Ascending aorta (tissue), 2 donors: ENCODE measurements at regions not wholly inside any gene's neighbourhood (a gene's known extent, or its start where the extent isn't known, plus 50 kb on each side); places are given as distances from the start of the nearest gene placed in this dataset.

ENCODE experiments used
- DNase-seq, 2 donors: peaks; one replicate each; pipeline ENCODE4 v3.0.0-alpha.2; 2019; ENCODE audit warnings: low spot score in 2 of 2
- H3K27ac ChIP-seq, 2 donors: fragments of 200-600 bp; sonication (generic); one replicate each; pipeline ENCODE4 v1.5.1; 2016 to 2017; ENCODE audit warnings: mild to moderate bottlenecking in 1 of 2
- H3K27me3 ChIP-seq: fragments of 200-600 bp; sonication (generic); one replicate; pipeline ENCODE4 v1.5.1; 2017
- H3K36me3 ChIP-seq, 2 donors: fragments of 200-600 bp; sonication (generic); one replicate each; pipeline ENCODE4 v1.5.1; 2016
- H3K4me1 ChIP-seq, 2 donors: fragments of 200-600 bp; sonication (generic); one replicate each; pipeline ENCODE4 v1.5.1; 2016 to 2017; ENCODE audit warnings: mild to moderate bottlenecking in 1 of 2
- H3K4me3 ChIP-seq, 2 donors: fragments of 200-600 bp; sonication (generic); one replicate each; pipeline ENCODE4 v1.5.1; 2016 to 2017; ENCODE audit warnings: mild to moderate bottlenecking in 1 of 2
- H3K9me3 ChIP-seq, 2 donors: fragments of 200-600 bp; sonication (generic); one replicate each; pipeline ENCODE4 v1.5.1; 2016
- CTCF ChIP-seq, 3 experiments: fragments of 200-600 bp in 2 of 3; fragments of 450-650 bp in 1 of 3; sonication (generic) in 2 of 3; IDR thresholded peaks; one replicate each; pipeline ENCODE4 v1.5.1; 2016 to 2019; ENCODE audit warnings: antibody characterized with exemption in 3 of 3, mild to moderate bottlenecking in 1 of 3, moderate library complexity in 1 of 3
- intact Hi-C: fragments of 100-400 bp; cut with DNase I; formaldehyde crosslinking; loops from one replicate; pipeline ENCODE4 v1.15.1; 2023

- H3K9me3 ChIP-seq: no peaks in the 10 kb centered on the region
- no peaks in the 10 kb centered on the region for H3K4me1 ChIP-seq
- H3K27ac ChIP-seq: no peak overlapping the region
- no peaks in the 10 kb centered on the region for H3K36me3 ChIP-seq
- intact Hi-C loops: no loop called here
- H3K27me3 ChIP-seq: no peaks in the 10 kb centered on the region
- H3K4me3 ChIP-seq: no peak overlapping the region
- no peak for DNase-seq
- TF ChIP-seq CTCF (IDR thresholded peaks at IDR 0.05): no peak
These were observed 213.5 kb upstream of the ACVR2A start for GRCh38 chr2:147631294-147631693.

- Histone ChIP-seq H3K27me3 (no peaks in the 10 kb centered on the region), H3K4me3 (no peak overlapping the region), H3K36me3 (no peaks in the 10 kb centered on the region), H3K27ac (no peak overlapping the region), H3K4me1 (no peaks in the 10 kb centered on the region), H3K9me3 (no peaks in the 10 kb centered on the region)
- DNase-seq: no peak
- intact Hi-C loops: no loop called here
- no peak for TF ChIP-seq CTCF (IDR thresholded peaks at IDR 0.05)
These were observed 214.2 kb upstream of the ACVR2A start for GRCh38 chr2:147630585-147630984.

GRCh38 chr2:147628971-147629421, 215.8 kb upstream of the ACVR2A start:
- TF ChIP-seq CTCF (IDR thresholded peaks at IDR 0.05): no peak
- intact Hi-C loops: no loop called here
- no peak for DNase-seq
- no peak overlapping the region for H3K4me3 ChIP-seq
- H3K27me3 ChIP-seq: no peaks in the 10 kb centered on the region
- no peaks in the 10 kb centered on the region for H3K9me3 ChIP-seq
- no peaks in the 10 kb centered on the region for H3K4me1 ChIP-seq
- no peaks in the 10 kb centered on the region for H3K36me3 ChIP-seq
- H3K27ac ChIP-seq: no peak overlapping the region

- no peak overlapping the region for H3K4me3 ChIP-seq
- no peak for DNase-seq
- no peak overlapping the region for H3K27ac ChIP-seq
- intact Hi-C loops: no loop called here
- H3K4me1 ChIP-seq: no peaks in the 10 kb centered on the region
- H3K27me3 ChIP-seq: no peaks in the 10 kb centered on the region
- no peaks in the 10 kb centered on the region for H3K9me3 ChIP-seq
- H3K36me3 ChIP-seq: no peaks in the 10 kb centered on the region
- TF ChIP-seq CTCF (IDR thresholded peaks at IDR 0.05): no peak
These were observed 221.5 kb upstream of the ACVR2A start for GRCh38 chr2:147623328-147623727.

GRCh38 chr2:147621656-147622197, 223.1 kb upstream of the ACVR2A start:
- Histone ChIP-seq H3K27me3 (no peaks in the 10 kb centered on the region), H3K4me1 (no peaks in the 10 kb centered on the region), H3K9me3 (no peaks in the 10 kb centered on the region), H3K27ac (no peak overlapping the region), H3K36me3 (no peaks in the 10 kb centered on the region), H3K4me3 (no peak overlapping the region)
- intact Hi-C loops: no loop called here
- DNase-seq: no peak
- TF ChIP-seq CTCF (IDR thresholded peaks at IDR 0.05): no peak

GRCh38 chr2:147619808-147620207, 225.0 kb upstream of the ACVR2A start:
- H3K4me1 ChIP-seq: no peaks in the 10 kb centered on the region
- no peaks in the 10 kb centered on the region for H3K27me3 ChIP-seq
- H3K27ac ChIP-seq: no peak overlapping the region
- H3K36me3 ChIP-seq: no peaks in the 10 kb centered on the region
- TF ChIP-seq CTCF (IDR thresholded peaks at IDR 0.05): no peak
- H3K4me3 ChIP-seq: no peak overlapping the region
- intact Hi-C loops: no loop called here
- no peak for DNase-seq
- H3K9me3 ChIP-seq: no peaks in the 10 kb centered on the region
